ENCODE measurements at regions not wholly inside any gene's neighbourhood (a gene's known extent, or its start where the extent isn't known, plus 50 kb on each side); places are given as distances from the start of the nearest gene placed in this dataset.
"Not testable (repeated sequence)": the region's sequence is repeated elsewhere in the genome, so short reads cannot be mapped to it uniquely, and the experiment has no call there.

GRCh38 chr14:81765651-81766275 is 232.1 kb upstream of the SEL1L start:
- no peak for DNase-seq

DNA sequence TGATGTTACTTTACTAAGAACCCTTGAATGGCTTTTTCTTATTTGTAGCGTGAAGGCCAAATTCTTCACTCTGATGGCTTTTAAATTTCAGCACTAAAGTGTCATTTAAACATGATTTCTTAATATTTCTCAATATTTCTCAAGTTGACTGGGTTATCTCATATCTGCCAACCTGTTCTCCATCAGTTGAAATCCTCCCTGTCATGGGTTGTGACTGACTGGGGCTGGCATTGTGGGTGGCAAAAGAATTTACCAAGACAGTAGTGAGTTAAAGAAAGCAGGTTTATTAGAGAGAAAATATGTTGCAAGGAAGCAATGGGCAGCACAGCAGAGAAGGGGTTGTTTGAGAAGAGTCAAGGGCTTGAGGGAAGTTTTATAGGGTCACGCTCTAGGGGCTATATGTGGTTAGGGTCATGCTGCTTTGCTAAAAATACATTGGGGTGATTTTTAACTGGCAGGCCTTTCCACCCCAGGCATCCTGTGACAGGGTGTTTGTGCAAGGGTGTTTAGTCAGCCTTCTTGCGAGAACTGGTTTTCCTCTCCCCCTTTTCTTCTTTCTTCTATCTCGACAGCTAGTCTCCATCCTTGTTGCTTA is 232.8 kb upstream of the SEL1L start:
- no peak for DNase-seq

DNA sequence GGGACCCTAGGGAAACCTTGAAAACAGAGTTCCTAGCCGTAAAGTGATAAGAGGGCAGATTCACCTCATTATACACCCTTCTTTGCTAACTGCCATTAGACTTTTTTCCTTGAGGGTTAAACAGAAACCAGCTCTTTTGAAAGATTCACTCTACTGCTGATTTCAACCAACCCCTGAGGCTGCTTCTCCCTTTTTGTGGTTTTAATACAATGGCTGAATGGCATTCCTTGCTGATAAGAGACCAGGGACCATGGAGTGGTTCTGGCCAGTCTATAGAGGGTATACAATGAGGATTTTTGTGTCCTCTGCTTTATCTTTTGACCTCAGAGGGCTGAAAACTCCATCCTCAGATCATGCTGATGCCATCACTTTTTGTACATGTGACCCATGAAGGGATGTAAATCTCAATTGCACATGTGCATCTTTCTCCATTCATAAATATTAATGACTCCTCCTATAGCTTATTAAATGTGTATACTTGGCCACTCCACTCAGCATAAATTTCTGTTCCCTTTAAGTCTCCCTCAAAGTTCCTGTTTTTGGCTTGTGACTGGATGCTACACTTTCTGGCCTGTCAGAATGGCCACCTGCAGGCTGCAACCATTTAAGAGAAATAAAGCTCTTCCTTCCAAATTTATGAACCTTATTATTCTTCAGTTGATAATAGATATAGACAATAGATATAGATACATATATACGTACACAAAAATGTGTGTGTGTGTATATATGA is 233.8 kb upstream of the SEL1L start:
- no peak for DNase-seq

- DNase-seq, result no peak
Observed at GRCh38 chr14:81771651-81772275, 238.1 kb upstream of the SEL1L start.

DNA sequence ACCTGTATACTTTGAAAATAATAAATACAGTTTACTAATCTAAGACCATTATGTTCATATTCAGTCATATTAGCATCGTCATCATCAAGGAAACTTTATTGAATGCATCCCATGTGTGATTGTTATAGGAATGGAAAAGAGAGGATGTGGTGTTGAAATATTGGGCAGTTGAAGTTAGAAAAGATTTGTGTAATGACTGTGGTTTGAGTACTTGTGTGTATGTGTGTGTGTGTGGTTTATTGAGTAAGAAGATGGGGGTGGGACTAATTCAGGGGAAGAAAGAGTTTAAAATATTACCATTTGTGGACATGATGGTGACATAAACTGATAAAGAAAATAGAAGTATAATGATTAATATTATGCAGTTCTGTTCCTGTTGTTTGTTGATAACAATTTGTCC is 238.7 kb upstream of the SEL1L start:
- no peak for DNase-seq

GRCh38 chr14:81776531-81776930 is 242.9 kb upstream of the SEL1L start:
- DNase-seq, result no peak

DNA sequence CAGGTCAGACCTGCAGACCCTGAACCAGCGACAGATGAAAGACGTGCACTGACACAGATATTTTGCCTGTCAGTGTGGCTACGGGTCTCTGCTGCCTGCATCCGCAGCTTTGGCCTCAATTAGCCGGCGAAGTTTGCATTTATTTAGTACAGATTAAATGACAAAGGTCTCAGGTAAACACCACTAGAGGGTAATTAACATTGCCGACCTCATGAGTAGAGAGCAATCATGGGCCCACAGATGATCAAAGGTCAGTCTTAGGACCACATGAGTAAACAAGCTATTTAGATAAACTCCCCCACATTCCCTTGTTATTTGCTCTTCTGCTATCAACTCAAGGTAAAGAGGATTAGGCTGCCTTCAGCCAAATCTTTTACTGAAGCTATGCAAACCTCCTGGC is 248.1 kb upstream of the SEL1L start:
- not testable (repeated sequence) for DNase-seq

DNA sequence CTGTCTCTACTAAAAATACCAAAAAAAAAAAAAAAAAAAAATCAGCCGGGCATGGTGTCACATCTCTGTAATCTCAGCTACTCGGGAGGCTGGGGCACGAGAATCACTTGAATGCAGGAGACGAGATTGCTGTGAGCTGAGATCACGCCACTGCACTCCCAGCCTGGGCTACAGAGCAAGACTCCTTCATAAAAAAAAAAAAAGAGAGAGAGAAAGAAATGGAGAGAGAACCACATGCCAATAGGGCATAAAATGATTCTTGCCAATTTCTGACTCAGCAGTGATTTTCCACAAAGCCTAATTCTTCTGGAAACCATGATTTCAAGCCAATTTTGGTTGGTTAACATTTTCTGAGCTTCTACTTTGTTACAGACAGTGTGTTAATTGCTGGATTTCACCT is 250.4 kb upstream of the SEL1L start:
- no peak for DNase-seq

DNA sequence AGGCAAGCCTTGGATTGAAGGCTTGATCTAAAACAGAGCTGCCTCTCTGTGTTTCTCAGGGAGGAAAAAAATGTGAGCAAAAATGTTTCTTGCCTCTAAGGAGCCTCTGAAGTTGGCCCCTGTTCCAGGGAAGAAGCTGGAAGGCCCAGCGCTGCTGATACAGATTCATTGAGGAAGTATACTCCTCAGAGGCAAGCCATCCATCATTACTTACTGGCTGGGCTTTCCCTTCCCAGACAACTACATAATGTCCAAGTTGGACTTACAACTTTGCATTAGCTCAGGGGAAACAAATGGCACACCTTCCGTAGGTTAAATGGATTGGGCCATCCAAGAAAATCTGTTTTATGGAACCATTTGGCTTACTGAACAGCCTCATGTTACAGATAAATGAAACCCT is 263.7 kb upstream of the SEL1L start:
- no peak for DNase-seq

DNA sequence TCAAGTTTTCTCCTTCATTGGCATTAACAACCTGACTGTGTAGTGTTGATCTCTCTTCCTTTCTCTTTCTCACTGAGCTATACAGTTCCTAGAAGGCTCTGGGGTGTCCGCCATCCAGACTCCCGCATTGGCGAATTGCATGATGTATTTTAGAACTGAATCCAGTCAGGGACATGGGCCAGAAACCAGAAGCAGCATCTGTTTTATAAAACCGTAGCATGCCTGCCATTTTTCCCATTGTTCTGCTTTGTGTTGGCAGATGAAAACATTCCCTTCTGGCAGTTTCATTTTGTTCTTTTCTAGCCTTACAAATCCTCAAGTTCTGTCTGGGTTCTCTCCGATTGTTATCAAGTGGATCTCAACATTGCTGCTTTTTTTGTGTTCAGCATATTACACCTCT is 268.3 kb upstream of the SEL1L start:
- no peak for DNase-seq

DNA sequence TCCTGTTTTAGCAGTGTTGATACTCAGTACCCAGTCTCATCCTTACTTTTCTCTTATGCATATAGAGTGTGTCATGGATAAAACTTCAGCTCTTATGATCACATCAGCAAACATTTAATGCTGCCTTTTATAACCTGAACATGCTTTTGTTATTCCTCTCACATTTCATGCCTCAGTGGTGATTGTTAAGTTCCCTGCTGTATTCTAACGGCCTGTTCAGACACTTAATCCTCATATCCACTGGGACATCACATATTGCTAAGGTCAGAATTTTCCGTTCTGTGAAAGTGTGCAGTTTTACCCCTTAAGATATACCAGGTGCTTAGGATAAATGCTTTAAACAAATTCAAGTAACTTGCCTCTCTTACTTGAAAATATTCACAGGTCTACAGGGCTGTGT is 268.7 kb upstream of the SEL1L start:
- no peak for DNase-seq

DNA sequence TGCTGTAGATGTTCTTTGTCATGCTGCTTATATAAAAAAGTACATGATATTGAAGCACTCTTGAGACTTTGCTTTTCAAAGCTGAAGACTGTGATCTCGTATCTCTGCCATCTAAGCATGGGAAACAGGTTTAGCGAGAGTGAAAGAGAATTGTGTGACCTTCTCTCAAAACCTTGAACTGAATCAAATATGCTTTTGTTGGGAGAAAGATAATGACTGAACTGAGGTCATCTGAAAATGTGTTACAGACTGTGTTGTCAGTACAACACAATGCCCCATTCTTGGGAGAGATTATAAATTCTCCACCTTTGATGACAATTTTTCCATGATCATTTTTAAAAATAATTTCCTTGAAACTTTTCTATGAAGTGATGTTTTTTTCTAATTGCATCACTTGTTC is 272.1 kb upstream of the SEL1L start:
- no peak for DNase-seq

- DNase-seq, result no peak
Observed at GRCh38 chr14:81811705-81812269, 278.1 kb upstream of the SEL1L start.

DNA sequence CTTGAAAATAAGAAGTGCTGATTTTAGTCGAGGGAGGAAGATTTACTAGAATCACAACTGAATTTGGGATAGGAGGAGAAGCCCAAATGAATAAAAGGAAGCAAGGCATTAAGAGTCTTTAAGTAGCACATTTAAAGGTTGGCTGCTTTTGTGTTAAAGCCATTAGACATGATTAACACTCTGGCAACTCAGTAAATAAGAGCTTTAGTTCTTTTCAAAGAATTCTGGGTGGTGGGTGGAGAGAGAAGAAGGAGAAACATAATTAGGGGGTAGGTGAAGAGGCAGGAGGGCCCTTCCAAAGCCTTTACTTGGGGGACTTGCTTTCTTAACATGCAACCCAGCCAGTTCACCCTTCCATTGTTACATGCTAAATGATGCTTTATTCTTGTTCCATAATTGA is 284.6 kb upstream of the SEL1L start:
- DNase-seq, result no peak

DNA sequence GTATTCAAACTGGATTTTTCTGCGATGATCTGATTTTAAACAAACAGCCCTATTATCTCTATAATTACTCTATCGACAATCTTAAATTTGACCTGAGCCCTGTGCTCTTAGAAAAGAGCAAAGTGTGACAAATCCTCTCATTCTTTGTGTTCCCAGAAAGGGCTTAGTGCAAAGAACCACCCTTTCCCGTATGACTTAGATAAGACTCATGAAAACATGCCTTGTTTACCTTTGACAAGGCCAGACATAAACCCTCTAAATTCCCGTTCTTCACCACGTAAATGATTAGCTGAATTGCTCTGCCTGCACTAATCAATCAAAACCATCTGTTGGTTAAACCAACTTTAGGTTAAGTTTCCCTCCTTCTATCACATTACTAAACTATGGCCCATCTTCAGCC is 285.7 kb upstream of the SEL1L start:
- DNase-seq, result no peak

- DNase-seq, result no peak
Observed at GRCh38 chr14:81819910-81820309, 286.3 kb upstream of the SEL1L start.

DNA sequence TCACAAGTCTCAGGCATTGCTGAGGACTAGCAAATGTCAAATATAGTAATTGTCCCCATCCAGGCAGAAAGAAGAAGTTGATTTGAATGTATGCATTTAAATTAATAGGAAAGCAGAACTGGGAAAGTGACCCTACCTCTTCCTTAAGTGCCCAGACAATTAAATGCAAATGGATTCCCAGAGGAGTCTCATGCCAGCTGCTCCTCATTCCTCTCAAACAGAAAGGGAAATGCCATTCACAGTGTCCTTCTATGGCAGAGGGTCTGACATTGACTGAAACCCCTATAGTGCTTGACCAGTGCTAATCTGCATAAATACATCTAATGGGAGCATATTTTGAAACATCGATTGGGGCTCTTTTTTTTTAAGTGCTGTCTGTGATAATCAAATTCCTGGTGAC is 292.4 kb upstream of the SEL1L start:
- DNase-seq, result no peak

- DNase-seq, result no peak
Observed at GRCh38 chr14:81829447-81829846, 295.8 kb upstream of the SEL1L start.

DNA sequence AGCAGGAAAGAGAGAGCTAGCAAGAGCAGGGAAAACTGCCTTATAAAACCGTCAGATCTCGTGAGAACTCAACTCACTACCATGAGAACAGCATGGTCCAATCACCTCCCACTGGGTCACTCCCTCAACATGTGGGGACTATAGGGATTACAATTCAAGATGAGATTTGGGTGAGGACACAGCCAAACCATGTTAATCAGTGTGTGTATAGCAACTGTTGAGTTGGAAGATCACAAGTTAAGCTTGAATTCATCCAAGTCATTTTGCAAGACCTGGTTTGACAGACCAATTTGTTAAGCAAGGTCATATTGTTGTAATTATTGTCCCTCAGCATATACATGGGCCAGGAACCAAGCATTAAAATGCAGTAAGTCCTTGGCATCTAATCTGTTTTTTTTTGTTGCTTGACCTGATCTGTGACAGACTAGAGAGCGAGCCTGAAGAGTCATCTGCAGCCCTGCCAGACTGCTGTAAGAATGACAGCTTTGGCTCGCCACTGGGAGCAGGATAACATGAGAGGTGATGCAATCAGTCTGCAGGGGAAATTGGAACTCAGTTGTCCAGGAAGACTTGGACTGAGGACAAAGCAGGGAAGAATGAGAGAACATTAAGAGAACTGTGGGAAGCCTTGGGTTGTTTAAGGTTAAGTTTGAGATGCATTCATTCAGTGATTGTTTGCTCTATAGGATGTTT is 297.6 kb upstream of the SEL1L start:
- DNase-seq, result no peak

DNA sequence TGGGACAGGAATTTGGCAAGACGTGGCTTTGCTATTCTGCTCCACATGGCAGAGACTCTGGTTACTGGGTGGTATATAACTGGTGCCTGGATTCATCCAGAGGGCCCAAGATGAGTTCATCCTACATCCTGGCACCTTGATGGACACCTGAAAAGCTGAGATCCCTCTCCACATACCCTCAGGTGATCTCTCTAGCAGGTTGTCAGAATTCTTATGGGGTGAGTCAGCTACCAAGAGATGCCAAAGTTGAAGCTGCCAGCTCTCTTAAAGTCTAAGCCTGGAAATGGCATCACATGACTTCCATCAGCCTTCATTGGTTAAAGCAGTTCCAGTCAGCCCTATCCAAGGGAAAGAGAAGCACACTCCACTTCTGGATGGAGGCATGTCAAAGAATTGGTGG is 300.7 kb upstream of the SEL1L start:
- DNase-seq, result no peak

GRCh38 chr14:81837304-81837703 is 303.7 kb upstream of the SEL1L start:
- DNase-seq, result no peak

- DNase-seq, result no peak
Observed at GRCh38 chr14:81839056-81839455, 305.4 kb upstream of the SEL1L start.

DNA sequence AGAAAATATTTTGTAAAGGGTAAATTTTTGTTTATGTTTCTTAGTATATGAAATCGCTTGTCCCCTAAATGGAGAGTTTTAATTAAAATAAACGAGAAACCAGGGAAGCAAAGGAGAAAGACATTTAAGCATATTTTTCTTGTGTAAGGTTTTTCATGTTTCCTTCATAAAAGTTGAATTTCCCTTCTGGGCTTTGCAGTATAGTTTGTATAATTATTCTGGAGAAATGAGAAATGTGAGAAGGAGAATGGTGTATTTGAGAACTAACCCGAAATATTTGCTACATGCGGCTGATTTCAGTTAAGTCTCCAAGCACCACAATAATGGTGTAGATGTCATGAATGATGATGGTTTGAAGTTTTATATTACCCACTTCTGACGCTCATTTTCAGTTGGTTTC is 307.7 kb upstream of the SEL1L start:
- no peak for DNase-seq
